H9 (cell line): ENCODE measurements at regions not wholly inside any gene's neighbourhood (a gene's known extent, or its start where the extent isn't known, plus 50 kb on each side); places are given as distances from the start of the nearest gene placed in this dataset.

Experiments used
- DNase-seq: peaks from one replicate; pipeline ENCODE4 v3.0.0-alpha.2; 2017
- H2AFZ ChIP-seq: one replicate; pipeline ENCODE4 v1.6.1; 2013; ENCODE audit warnings: mild to moderate bottlenecking, low read length, control low read depth, moderate library complexity
- H2AK5ac ChIP-seq: 2 replicates; pipeline ENCODE4 v1.6.1; 2013; ENCODE audit warnings: low read length, control low read depth, mixed read lengths; ENCODE audit not compliant: insufficient read length
- H2BK120ac ChIP-seq: one replicate; pipeline ENCODE4 v1.6.1; 2013; ENCODE audit warnings: low read depth, mild to moderate bottlenecking, low read length, control low read depth, inconsistent platforms; ENCODE audit not compliant: poor library complexity, severe bottlenecking
- H2BK12ac ChIP-seq: 2 replicates; pipeline ENCODE4 v1.6.1; 2013; ENCODE audit warnings: low read length, control low read depth, mixed read lengths, low read depth; ENCODE audit not compliant: insufficient read length
- H2BK15ac ChIP-seq: 2 replicates; pipeline ENCODE4 v1.6.1; 2013; ENCODE audit warnings: low read depth, low read length, control low read depth
- H2BK20ac ChIP-seq: one replicate; pipeline ENCODE4 v1.6.1; 2013; ENCODE audit warnings: low read depth, mild to moderate bottlenecking, low read length, control low read depth, inconsistent platforms; ENCODE audit not compliant: poor library complexity, severe bottlenecking
- H2BK5ac ChIP-seq: 2 replicates; pipeline ENCODE4 v1.6.1; 2013; ENCODE audit warnings: low read length, control low read depth, mixed read lengths; ENCODE audit not compliant: insufficient read length
- H3K14ac ChIP-seq: 2 replicates; pipeline ENCODE4 v1.6.1; 2013; ENCODE audit warnings: low read length, control low read depth; ENCODE audit not compliant: insufficient read depth
- H3K18ac ChIP-seq: 2 replicates; pipeline ENCODE4 v1.6.1; 2013; ENCODE audit warnings: low read depth, mild to moderate bottlenecking, mixed read lengths, low read length, control low read depth; ENCODE audit not compliant: insufficient read length
- H3K23ac ChIP-seq: 2 replicates; pipeline ENCODE4 v1.6.1; 2013; ENCODE audit warnings: low read length, control low read depth, mixed read lengths, low read depth; ENCODE audit not compliant: insufficient read length
- H3K23me2 ChIP-seq: 2 replicates; pipeline ENCODE4 v1.6.1; 2013; ENCODE audit warnings: low read depth, mild to moderate bottlenecking, mixed read lengths, low read length, control low read depth; ENCODE audit not compliant: insufficient read length, poor library complexity, severe bottlenecking
- H3K27ac ChIP-seq: 2 replicates; pipeline ENCODE4 v1.5.1; 2013; ENCODE audit warnings: low read length, control low read depth, mixed read lengths, low read depth; ENCODE audit not compliant: insufficient read length
- H3K27me3 ChIP-seq: 2 replicates; pipeline ENCODE4 v1.6.1; 2013; ENCODE audit warnings: low read length, control low read depth, inconsistent platforms; ENCODE audit not compliant: insufficient read depth
- H3K4ac ChIP-seq: 2 replicates; pipeline ENCODE4 v1.6.1; 2013; ENCODE audit warnings: low read depth, mild to moderate bottlenecking, control low read depth, inconsistent platforms, low read length, moderate library complexity
- H3K4me1 ChIP-seq: 2 replicates; pipeline ENCODE4 v1.6.1; 2013; ENCODE audit warnings: low read length, control low read depth, inconsistent platforms; ENCODE audit not compliant: insufficient read depth
- H3K4me2 ChIP-seq: 2 replicates; pipeline ENCODE4 v1.6.1; 2013; ENCODE audit warnings: low read length, control low read depth, mixed read lengths; ENCODE audit not compliant: insufficient read length, insufficient read depth
- H3K56ac ChIP-seq: 2 replicates; pipeline ENCODE4 v1.6.1; 2013; ENCODE audit warnings: low read depth, mild to moderate bottlenecking, mixed read lengths, low read length, control low read depth; ENCODE audit not compliant: insufficient read length
- H3K79me1 ChIP-seq: 2 replicates; pipeline ENCODE4 v1.6.1; 2013; ENCODE audit warnings: low read depth, mild to moderate bottlenecking, moderate library complexity, low read length, control low read depth, inconsistent platforms; ENCODE audit not compliant: insufficient read depth, poor library complexity, severe bottlenecking
- H3K79me2 ChIP-seq: 2 replicates; pipeline ENCODE4 v1.6.1; 2013; ENCODE audit warnings: low read length, control low read depth, inconsistent platforms; ENCODE audit not compliant: insufficient read depth
- H3K9ac ChIP-seq: 2 replicates; pipeline ENCODE4 v1.6.1; 2013; ENCODE audit warnings: low read length, control low read depth, mixed read lengths; ENCODE audit not compliant: insufficient read length; ENCODE audit errors: extremely low read depth
- H3K9me3 ChIP-seq: one replicate; pipeline ENCODE4 v1.6.1; 2013; ENCODE audit warnings: low read depth, low read length, inconsistent platforms; ENCODE audit not compliant: control insufficient read depth
- H3T11ph ChIP-seq: one replicate; pipeline ENCODE4 v1.6.1; 2013; ENCODE audit warnings: mild to moderate bottlenecking, low read length, control low read depth, inconsistent platforms
- H4K20me1 ChIP-seq: one replicate; pipeline ENCODE4 v1.6.1; 2013; ENCODE audit not compliant: control insufficient read depth, insufficient read length, insufficient read depth
- H4K5ac ChIP-seq: 2 replicates; pipeline ENCODE4 v1.6.1; 2013; ENCODE audit warnings: low read depth, mild to moderate bottlenecking, mixed read lengths, low read length, control low read depth; ENCODE audit not compliant: insufficient read length
- H4K8ac ChIP-seq: replicated peaks from 2 replicates; pipeline ENCODE4 v1.6.1; 2013; ENCODE audit warnings: low read length, control low read depth, mixed read lengths, low read depth; ENCODE audit not compliant: insufficient read length
- H4K91ac ChIP-seq: 2 replicates; pipeline ENCODE4 v1.6.1; 2013; ENCODE audit warnings: low read depth, mild to moderate bottlenecking, moderate library complexity, mixed read lengths, low read length, control low read depth; ENCODE audit not compliant: insufficient read length
- H3K27ac Mint-ChIP-seq, 3 experiments: 2 replicates in 2 of 3; 3 replicates in 1 of 3; pipeline ENCODE4 v1.8.0; 2020 to 2021; ENCODE audit warnings: mixed read lengths in 3 of 3, mild to moderate bottlenecking in 1 of 3, moderate library complexity in 1 of 3
- H3K27me3 Mint-ChIP-seq: 2 replicates; pipeline ENCODE4 v1.8.0; 2021; ENCODE audit warnings: low read depth, mild to moderate bottlenecking, moderate library complexity, mixed read lengths
- H3K36me3 Mint-ChIP-seq, 3 experiments: 2 replicates in 2 of 3; 3 replicates in 1 of 3; pipeline ENCODE4 v1.8.0; 2020 to 2021; ENCODE audit warnings: low read depth in 3 of 3, mixed read lengths in 3 of 3; ENCODE audit not compliant: insufficient read depth in 1 of 3
- H3K4me1 Mint-ChIP-seq, 2 experiments: 2 replicates each; pipeline ENCODE4 v1.8.0; 2020; ENCODE audit warnings: mixed read lengths in 2 of 2
- H3K4me3 Mint-ChIP-seq, 2 experiments: 2 replicates in 1 of 2; 3 replicates in 1 of 2; pipeline ENCODE4 v1.8.0; 2020 to 2021; ENCODE audit warnings: mild to moderate bottlenecking in 2 of 2, mixed read lengths in 2 of 2, moderate library complexity in 1 of 2
- H3K9me3 Mint-ChIP-seq, 2 experiments: 2 replicates in 1 of 2; 3 replicates in 1 of 2; pipeline ENCODE4 v1.8.0; 2020; ENCODE audit warnings: mild to moderate bottlenecking in 2 of 2, mixed read lengths in 2 of 2, moderate library complexity in 1 of 2
- CTCF ChIP-seq: fragments of 200-600 bp; sonication (generic); conservative IDR thresholded peaks from 3 replicates; pipeline ENCODE4 v1.8.0; 2021; ENCODE audit warnings: antibody characterized with exemption, mild to moderate bottlenecking
- WGBS: extraction: QIAGEN DNeasy Blood & Tissue Kit; methylation state at CpG from one replicate; pipeline ENCODE4 v1.1.7; 2013; ENCODE audit warnings: missing lambda C conversion rate, low lambda C conversion rate, mixed read lengths; ENCODE audit not compliant: insufficient read length; ENCODE audit errors: extremely low coverage; 5-methylcytosine and 5-hydroxymethylcytosine counted together

GRCh38 chr11:30775233-30775522 lies 189.0 kb upstream of the MPPED2 start:
- no peak for DNase-seq
- no peak overlapping the region for H2BK15ac ChIP-seq
- TF ChIP-seq CTCF: no peak; the same call in 2 of the 3 replicates

More at GRCh38 chr11:30775233-30775522, 189.0 kb upstream of the MPPED2 start:
- Histone ChIP-seq H2BK5ac (no peak overlapping the region), H4K8ac (no peak overlapping the region), H3K4ac (no peak overlapping the region), H4K5ac (no peak overlapping the region), H3K27me3 (no peaks in the 10 kb centered on the region), H3K79me1 (no peaks in the 10 kb centered on the region), H3K9me3 (no peaks in the 10 kb centered on the region), H2BK12ac (no peak overlapping the region), H2AFZ (no peak overlapping the region), H4K20me1 (no peaks in the 10 kb centered on the region), H3K14ac (no peak overlapping the region), H3K9ac (no peak overlapping the region), H3K18ac (no peak overlapping the region), H2AK5ac (no peak overlapping the region), H3T11ph (no peak overlapping the region), H2BK20ac (no peak overlapping the region), H3K56ac (no peak overlapping the region), H2BK120ac (no peak overlapping the region), H3K4me1 (no peaks in the 10 kb centered on the region), H3K79me2 (no peaks in the 10 kb centered on the region), H3K23me2 (no peaks in the 10 kb centered on the region), H4K91ac (no peak overlapping the region), H3K27ac (no peak overlapping the region), H3K4me2 (no peak overlapping the region), H3K23ac (no peak overlapping the region)
- no peak overlapping the region for H3K4me3 Mint-ChIP-seq
- H3K36me3 Mint-ChIP-seq: no peaks in the 10 kb centered on the region
- no CpG with 5 or more reads among the region's 1 CpG for WGBS
- no peaks in the 10 kb centered on the region for H3K27me3 Mint-ChIP-seq
- H3K9me3 Mint-ChIP-seq: no peaks in the 10 kb centered on the region
- H3K27ac Mint-ChIP-seq: no peak overlapping the region
- peaks cover 7 to 11% of the 10 kb centered on the region in 2 experiments for H3K4me1 Mint-ChIP-seq
